ENCODE measurements at regions not wholly inside any gene's neighbourhood (a gene's known extent, or its start where the extent isn't known, plus 50 kb on each side); places are given as distances from the start of the nearest gene placed in this dataset.

- TF ChIP-seq POLR2AphosphoS5 (IDR thresholded peaks at IDR 0.05) = no peak
- no peak for TF ChIP-seq POLR2A (IDR thresholded peaks at IDR 0.05)
- TF ChIP-seq CTCF (IDR thresholded peaks at IDR 0.05) = no peak
- TF ChIP-seq EP300 (IDR thresholded peaks at IDR 0.05) = no peak
Observed at GRCh38 chr2:212914392-212914791, 237.0 kb downstream of the IKZF2 start.
